ENCODE measurements at regions not wholly inside any gene's neighbourhood (a gene's known extent, or its start where the extent isn't known, plus 50 kb on each side); places are given as distances from the start of the nearest gene placed in this dataset.

- no peaks in the 10 kb centered on the region for H4K20me1 ChIP-seq (ENCODE audit: control insufficient read depth, extremely low read depth, insufficient read depth, low read length)
- no peak overlapping the region for H3K9ac ChIP-seq (ENCODE audit: control insufficient read depth, extremely low read depth, insufficient read depth, low read length)
- no peak for FAIRE-seq
- H3K4me1 ChIP-seq (ENCODE audit: control insufficient read depth, extremely low read depth, insufficient read depth, low read length) = no peaks in the 10 kb centered on the region
- TF ChIP-seq EZH2 (IDR thresholded peaks at IDR 0.05; ENCODE audit: low read length) (no peak), CTCF (optimal IDR thresholded peaks at IDR 0.05 in 1 of 3, IDR thresholded peaks at IDR 0.05 in 1 of 3, conservative IDR thresholded peaks at IDR 0.05 in 1 of 3; ENCODE audit: extremely low read depth in 1 of 3, insufficient read depth in 2 of 3, low read length in 3 of 3) (no peak)
- dilution Hi-C loops (cut with MboI; ENCODE audit: extremely low pct_ligation_motif_present, low sequenced_read_pairs) = no loop called here
- no peaks in the 10 kb centered on the region for H3K79me2 ChIP-seq (ENCODE audit: control insufficient read depth, insufficient read depth, low read length)
- H3K4me2 ChIP-seq (ENCODE audit: control insufficient read depth, extremely low read depth, insufficient read depth, low read depth, low read length) = no peak overlapping the region
- H3K9me1 ChIP-seq (ENCODE audit: control insufficient read depth, extremely low read depth, insufficient read depth, low read length) = no peaks in the 10 kb centered on the region
- H2AFZ ChIP-seq (ENCODE audit: control insufficient read depth, low read length) = no peak overlapping the region
- no peak for DNase-seq (ENCODE audit: low read depth, low spot score)
- H3K36me3 ChIP-seq (ENCODE audit: control insufficient read depth in 2 of 2, extremely low read depth in 1 of 2, insufficient read depth in 2 of 2, low read length in 2 of 2) = no peaks in the 10 kb centered on the region
- H3K4me3 ChIP-seq (ENCODE audit: control insufficient read depth in 2 of 3, extremely low read depth in 1 of 3, insufficient read depth in 2 of 3, low read depth in 1 of 3, low read length in 3 of 3) = no peak overlapping the region
- H3K27me3 ChIP-seq (ENCODE audit: control insufficient read depth, extremely low read depth, insufficient read depth, low read length) = peaks cover 3% of the 10 kb centered on the region
- no peak overlapping the region for H3K27ac ChIP-seq (ENCODE audit: control insufficient read depth, insufficient read depth, low read length)
- H3K9me3 ChIP-seq (ENCODE audit: control insufficient read depth, low read depth, low read length) = no peaks in the 10 kb centered on the region
Measured at GRCh38 chr9:89929673-89930480, 325.1 kb downstream of the GADD45G start.

GRCh38 chr9:89933578-89933977 lies 328.8 kb downstream of the GADD45G start:
- FAIRE-seq (no peak), DNase-seq (ENCODE audit: low read depth, low spot score) (no peak)
- Histone ChIP-seq H3K27ac (ENCODE audit: control insufficient read depth, insufficient read depth, low read length) (no peak overlapping the region), H3K79me2 (ENCODE audit: control insufficient read depth, insufficient read depth, low read length) (no peaks in the 10 kb centered on the region), H3K36me3 (ENCODE audit: control insufficient read depth in 2 of 2, extremely low read depth in 1 of 2, insufficient read depth in 2 of 2, low read length in 2 of 2) (no peaks in the 10 kb centered on the region), H2AFZ (ENCODE audit: control insufficient read depth, low read length) (no peak overlapping the region), H3K27me3 (ENCODE audit: control insufficient read depth, extremely low read depth, insufficient read depth, low read length) (no peaks in the 10 kb centered on the region), H3K4me2 (ENCODE audit: control insufficient read depth, extremely low read depth, insufficient read depth, low read depth, low read length) (no peak overlapping the region), H3K9me1 (ENCODE audit: control insufficient read depth, extremely low read depth, insufficient read depth, low read length) (no peaks in the 10 kb centered on the region), H3K9ac (ENCODE audit: control insufficient read depth, extremely low read depth, insufficient read depth, low read length) (no peak overlapping the region), H4K20me1 (ENCODE audit: control insufficient read depth, extremely low read depth, insufficient read depth, low read length) (no peaks in the 10 kb centered on the region), H3K4me3 (ENCODE audit: control insufficient read depth in 2 of 3, extremely low read depth in 1 of 3, insufficient read depth in 2 of 3, low read depth in 1 of 3, low read length in 3 of 3) (no peak overlapping the region), H3K4me1 (ENCODE audit: control insufficient read depth, extremely low read depth, insufficient read depth, low read length) (no peaks in the 10 kb centered on the region), H3K9me3 (ENCODE audit: control insufficient read depth, low read depth, low read length) (no peaks in the 10 kb centered on the region)
- dilution Hi-C loops (cut with MboI; ENCODE audit: extremely low pct_ligation_motif_present, low sequenced_read_pairs) = no loop called here
- TF ChIP-seq EZH2 (IDR thresholded peaks at IDR 0.05; ENCODE audit: low read length) = no peak
- TF ChIP-seq CTCF (optimal IDR thresholded peaks at IDR 0.05 in 1 of 3, IDR thresholded peaks at IDR 0.05 in 1 of 3, conservative IDR thresholded peaks at IDR 0.05 in 1 of 3; ENCODE audit: extremely low read depth in 1 of 3, insufficient read depth in 2 of 3, low read length in 3 of 3) = no peak

All from keratinocyte (primary cell).